Esophagus muscularis mucosa (tissue), 4 donors: ENCODE measurements at regions not wholly inside any gene's neighbourhood (a gene's known extent, or its start where the extent isn't known, plus 50 kb on each side); places are given as distances from the start of the nearest gene placed in this dataset.

Experiments
- EP300 ChIP-seq: sonication (generic); formaldehyde crosslinking; IDR thresholded peaks from one replicate; pipeline ENCODE4 v1.6.1; 2017; ENCODE audit warnings: antibody characterized with exemption
- POLR2A ChIP-seq: fragments of 450-650 bp; IDR thresholded peaks from one replicate; pipeline ENCODE4 v1.6.1; 2017; ENCODE audit warnings: antibody characterized with exemption, moderate library complexity, mild to moderate bottlenecking, low read depth
- POLR2AphosphoS5 ChIP-seq, 2 donors: sonication (generic); formaldehyde crosslinking; IDR thresholded peaks; one replicate each; pipeline ENCODE4 v1.6.1; 2017; ENCODE audit warnings: antibody characterized with exemption in 2 of 2
- TF ChIP-seq, protein P1 (sequence below), 3 experiments: fragments of 200-600 bp in 2 of 3; fragments of 450-650 bp in 1 of 3; sonication (generic) in 2 of 3; IDR thresholded peaks; one replicate each; pipeline ENCODE4 v1.5.1; 2017 to 2019; ENCODE audit warnings: antibody characterized with exemption in 3 of 3, mild to moderate bottlenecking in 2 of 3, moderate library complexity in 1 of 3

DNA sequence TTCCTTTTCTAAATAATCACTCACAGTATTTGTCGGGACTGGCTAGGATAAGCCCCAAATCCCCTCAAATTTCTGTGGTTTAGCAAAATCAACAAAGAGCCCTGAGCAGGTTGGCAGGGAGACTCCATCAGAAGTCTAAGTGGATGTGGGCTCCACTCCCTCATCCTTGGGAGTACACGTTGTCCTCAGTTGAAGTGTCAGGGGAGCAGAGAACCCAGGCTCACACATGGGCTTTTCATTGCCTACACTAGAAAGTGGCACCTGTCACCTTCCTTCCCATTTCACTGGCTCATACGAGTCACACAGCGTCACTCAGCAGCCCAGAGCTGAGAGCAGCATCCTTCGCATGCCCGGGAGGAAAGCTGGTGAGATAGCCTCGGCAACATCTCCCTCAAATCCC is 421.3 kb upstream of the FZD8 start:
- TF ChIP-seq POLR2AphosphoS5 (IDR thresholded peaks at IDR 0.05) (no peak), POLR2A (no peak), EP300 (no peak)
- TF ChIP-seq, protein P1, sequence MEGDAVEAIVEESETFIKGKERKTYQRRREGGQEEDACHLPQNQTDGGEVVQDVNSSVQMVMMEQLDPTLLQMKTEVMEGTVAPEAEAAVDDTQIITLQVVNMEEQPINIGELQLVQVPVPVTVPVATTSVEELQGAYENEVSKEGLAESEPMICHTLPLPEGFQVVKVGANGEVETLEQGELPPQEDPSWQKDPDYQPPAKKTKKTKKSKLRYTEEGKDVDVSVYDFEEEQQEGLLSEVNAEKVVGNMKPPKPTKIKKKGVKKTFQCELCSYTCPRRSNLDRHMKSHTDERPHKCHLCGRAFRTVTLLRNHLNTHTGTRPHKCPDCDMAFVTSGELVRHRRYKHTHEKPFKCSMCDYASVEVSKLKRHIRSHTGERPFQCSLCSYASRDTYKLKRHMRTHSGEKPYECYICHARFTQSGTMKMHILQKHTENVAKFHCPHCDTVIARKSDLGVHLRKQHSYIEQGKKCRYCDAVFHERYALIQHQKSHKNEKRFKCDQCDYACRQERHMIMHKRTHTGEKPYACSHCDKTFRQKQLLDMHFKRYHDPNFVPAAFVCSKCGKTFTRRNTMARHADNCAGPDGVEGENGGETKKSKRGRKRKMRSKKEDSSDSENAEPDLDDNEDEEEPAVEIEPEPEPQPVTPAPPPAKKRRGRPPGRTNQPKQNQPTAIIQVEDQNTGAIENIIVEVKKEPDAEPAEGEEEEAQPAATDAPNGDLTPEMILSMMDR (IDR thresholded peaks at IDR 0.05), result no peak
